NCI-H69 (cell line): ENCODE measurements at regions not wholly inside any gene's neighbourhood (a gene's known extent, or its start where the extent isn't known, plus 50 kb on each side); places are given as distances from the start of the nearest gene placed in this dataset.
A peak's percentile ranks its signal among the peaks of the same experiment; 100 is the strongest.

Experiments used
- DNase-seq: peaks from one replicate; lab custom pipeline; 2025; lab: John Stamatoyannopoulos, UW

GRCh38 chr2:5236249-5236648 lies 455.9 kb upstream of the SOX11 start:
- DNase-seq, result no peak

- no peak for DNase-seq
These were observed 449.4 kb upstream of the SOX11 start for GRCh38 chr2:5242751-5243150.

- peak; percentile 81 for DNase-seq
These were observed 441.7 kb upstream of the SOX11 start for GRCh38 chr2:5250482-5250881.

DNA sequence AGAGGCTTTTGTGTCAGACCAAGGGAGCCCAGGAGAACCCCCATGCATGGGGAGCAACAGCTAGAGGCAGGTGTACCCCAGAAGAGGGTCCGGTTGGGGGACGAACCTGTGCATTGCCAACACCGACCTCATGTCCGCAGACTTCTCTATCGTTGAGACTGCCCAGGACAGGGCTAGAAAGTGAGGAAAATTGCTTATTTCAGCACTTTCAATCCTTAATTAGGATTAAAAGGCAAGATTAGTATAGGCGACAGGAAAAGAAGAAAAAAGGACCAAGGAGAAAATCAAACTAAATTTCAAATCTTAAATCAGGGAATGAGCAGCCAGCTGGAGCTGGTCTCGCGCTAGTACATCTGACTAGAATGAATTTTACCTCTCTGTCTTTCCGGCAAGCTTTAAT lies 438.9 kb upstream of the SOX11 start:
- DNase-seq, result no peak

GRCh38 chr2:5254791-5255332 lies 437.3 kb upstream of the SOX11 start:
- DNase-seq, result no peak

DNA sequence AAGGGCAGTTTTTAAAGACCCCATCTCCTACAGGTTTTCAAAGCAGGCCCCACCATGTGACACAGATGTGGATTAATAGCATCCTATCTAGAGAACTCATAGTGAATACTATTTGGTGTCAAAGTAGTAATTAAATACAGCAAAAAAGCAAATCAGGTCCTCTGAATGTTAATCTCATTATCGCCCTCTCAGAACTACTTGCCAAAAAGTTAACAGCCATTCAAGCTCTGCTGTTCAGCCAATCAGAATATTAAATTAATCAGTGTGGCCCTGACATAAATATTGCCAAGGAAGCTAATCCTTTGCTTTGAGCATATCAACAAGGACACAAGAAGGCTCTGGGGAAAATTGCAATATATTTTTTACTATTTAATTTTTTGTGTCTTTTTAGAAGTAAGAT lies 428.9 kb upstream of the SOX11 start:
- no peak for DNase-seq

- DNase-seq, result no peak
These were observed 427.8 kb upstream of the SOX11 start for GRCh38 chr2:5264361-5264760.

DNA sequence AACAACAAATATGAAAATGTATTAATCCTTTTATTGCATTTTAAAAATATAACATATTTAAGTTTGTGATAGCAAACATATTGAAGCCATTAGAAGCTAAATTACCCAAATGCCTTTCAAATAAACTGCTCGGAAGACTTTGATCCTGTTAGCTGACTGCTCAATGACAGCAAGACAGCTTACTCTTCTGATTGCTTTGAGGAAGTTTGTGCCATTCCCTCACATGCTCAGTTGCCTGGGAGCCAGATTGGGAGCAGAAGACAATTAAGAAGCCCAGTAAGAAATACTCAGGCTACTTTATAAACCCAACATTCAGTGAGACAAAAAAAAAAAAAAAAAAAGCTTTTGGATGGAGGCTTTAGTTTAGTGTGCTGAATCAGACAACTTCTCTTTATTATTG lies 407.1 kb upstream of the SOX11 start:
- DNase-seq, result no peak

DNA sequence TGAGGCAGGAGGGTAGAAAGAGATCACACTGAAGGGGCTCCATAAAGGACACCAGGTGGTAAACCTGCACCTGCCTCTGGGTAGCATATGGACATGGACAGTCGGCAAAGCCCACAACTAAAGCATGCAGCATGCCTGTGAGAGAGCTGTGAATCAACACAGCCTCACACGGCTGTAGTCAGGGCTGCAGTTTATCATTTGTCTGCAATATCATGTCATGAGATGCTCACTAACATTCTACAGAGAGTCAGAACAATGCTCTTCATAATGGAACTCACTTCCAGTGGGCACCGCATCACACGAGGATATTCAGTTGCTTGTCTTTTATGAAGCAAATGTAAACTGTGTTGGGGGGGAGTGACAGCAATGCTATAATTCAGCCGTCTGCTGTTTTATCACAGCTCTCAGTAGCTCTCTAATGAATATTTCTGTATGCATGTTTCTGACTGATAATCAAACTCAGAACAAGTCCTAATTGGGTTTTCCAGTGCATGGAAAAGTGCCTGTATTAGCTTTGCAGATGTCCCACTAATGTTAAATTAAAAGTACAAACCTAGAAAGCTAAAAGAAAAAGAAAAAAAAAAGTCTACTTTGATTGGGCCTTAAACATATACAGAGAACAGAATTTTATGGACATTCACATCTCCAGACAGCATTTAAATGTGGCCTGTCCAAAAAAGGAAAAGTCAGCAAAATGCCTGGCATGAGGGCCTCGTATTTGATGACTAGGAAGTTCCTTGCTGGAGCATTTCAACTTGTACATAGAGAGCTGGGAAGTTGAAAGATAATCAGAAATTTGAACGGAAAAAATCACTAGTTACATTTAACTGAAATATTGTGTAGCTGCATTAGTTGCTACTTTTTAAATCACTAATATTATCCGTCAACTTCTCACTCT lies 406.1 kb upstream of the SOX11 start:
- peak; percentile 44 for DNase-seq

DNA sequence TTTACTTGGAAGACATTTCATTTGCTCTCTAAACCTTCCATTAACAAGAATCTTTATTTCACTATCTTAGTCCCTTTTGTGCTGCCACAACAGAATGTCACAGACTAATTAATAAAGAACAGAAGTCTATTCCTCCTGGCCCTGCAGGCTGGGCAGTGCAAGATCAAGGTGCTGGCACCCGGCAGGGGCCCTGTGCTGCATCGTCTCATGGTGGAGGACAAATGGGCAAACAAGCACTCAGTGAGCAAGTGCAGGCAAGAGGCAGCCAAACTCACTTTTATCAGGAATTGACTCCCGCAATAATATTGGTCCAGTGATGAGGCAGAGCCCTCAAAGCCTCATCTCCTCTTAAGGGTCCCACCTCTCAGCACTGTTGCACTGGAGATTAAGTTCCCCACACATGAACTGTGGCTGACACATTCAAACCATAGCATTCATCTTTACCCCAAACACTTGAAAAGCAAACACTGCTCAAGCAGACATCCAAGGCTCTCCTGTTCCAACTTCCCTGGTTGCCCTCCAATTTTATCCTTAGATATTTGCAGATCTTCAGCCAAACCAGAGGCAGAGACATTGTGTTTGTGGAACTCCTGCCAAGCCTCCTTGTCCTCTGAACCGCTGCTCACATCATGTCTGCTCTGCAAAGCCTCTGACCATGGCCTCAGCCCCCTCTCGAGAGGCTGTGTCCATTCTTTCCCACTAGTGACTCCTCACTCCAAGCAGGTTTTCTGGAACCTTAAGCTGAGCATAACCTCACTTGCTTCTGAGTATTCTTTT lies 404.4 kb upstream of the SOX11 start:
- no peak for DNase-seq

GRCh38 chr2:5290900-5291546 lies 401.2 kb upstream of the SOX11 start:
- DNase-seq, result peak; percentile 11

- no peak for DNase-seq
These were observed 387.5 kb upstream of the SOX11 start for GRCh38 chr2:5304640-5305039.

- DNase-seq, result peak; percentile 77
These were observed 377.1 kb upstream of the SOX11 start for GRCh38 chr2:5315041-5315440.

DNA sequence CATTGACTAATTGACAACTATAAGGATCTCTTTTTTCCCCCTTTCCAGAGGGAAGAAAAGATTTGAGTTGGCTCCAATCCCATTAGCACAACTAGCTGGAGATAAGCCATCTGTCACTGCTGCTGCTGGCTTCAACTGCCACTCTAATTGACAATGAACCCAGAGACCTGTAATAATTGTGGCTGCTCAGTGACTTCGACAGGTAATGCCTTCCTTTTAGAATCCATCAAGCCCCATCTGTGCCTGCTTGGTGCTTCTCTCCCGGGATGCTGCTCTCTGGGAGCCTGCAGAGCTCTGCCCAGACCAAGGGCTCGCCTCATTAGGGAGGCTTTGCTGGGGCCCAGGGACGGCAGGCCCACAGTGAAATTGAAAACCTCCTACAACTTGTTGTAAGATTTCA lies 376.7 kb upstream of the SOX11 start:
- peak; percentile 94 for DNase-seq

DNA sequence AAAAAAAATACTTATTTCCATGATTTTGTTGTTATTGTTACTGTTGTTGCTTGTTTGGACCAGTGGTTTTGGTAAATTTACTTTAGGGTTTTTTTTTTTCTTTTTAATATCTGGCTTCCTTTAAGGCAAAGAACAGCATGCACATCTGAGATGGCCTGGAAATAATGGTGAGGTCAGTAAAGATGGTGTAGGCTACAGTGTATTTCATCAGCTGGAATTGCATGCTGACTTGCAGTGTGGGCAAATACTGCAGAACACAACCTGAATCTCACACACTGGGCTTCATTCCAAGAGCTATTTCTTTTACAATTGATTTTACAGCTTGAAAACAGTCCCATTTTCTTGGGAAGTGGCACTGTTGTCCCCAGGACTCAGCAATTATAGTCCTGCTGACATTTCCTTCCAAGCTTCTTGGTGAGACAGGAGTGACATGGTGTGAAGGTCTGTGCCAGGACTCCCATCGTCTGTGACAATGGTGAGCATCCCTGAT lies 376.1 kb upstream of the SOX11 start:
- peak; percentile 57 for DNase-seq

GRCh38 chr2:5319493-5319892 lies 372.7 kb upstream of the SOX11 start:
- no peak for DNase-seq

GRCh38 chr2:5322396-5322795 lies 369.8 kb upstream of the SOX11 start:
- DNase-seq, result peak; percentile 49

GRCh38 chr2:5325523-5325922 lies 366.7 kb upstream of the SOX11 start:
- DNase-seq, result no peak

- no peak for DNase-seq
These were observed 363.4 kb upstream of the SOX11 start for GRCh38 chr2:5328826-5329225.

- no peak for DNase-seq
These were observed 362.4 kb upstream of the SOX11 start for GRCh38 chr2:5329763-5330162.

- DNase-seq, result no peak
These were observed 361.2 kb upstream of the SOX11 start for GRCh38 chr2:5330961-5331360.

DNA sequence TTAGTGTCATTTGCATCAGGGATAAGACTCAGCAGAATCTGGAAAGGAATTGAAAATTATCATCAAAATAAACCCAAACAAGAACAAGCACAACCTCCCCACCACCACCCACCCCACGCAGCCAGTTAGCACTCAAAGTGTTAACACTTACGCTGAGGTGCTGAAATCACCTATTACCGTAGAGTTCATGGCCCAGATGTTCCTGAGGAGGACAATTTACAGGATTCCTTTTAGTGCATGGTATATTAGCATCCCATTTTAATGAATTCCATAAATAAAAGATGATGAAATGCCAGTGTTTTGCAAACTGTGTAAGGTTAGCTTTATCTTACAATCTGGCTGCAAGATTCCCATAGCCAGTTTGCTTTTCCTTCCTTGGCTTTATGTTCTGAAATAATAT lies 359.3 kb upstream of the SOX11 start:
- DNase-seq, result no peak
